DMS 273 treated with DMSO at 0.1 percent for 48 hours (cell line): ENCODE measurements at regions not wholly inside any gene's neighbourhood (a gene's known extent, or its start where the extent isn't known, plus 50 kb on each side); places are given as distances from the start of the nearest gene placed in this dataset.
"Not testable (repeated sequence)": the region's sequence is repeated elsewhere in the genome, so short reads cannot be mapped to it uniquely, and the experiment has no call there.

Source experiments
- DNase-seq: peaks from one replicate; lab custom pipeline; 2025; lab: John Stamatoyannopoulos, UW

- no peak for DNase-seq
Observed at GRCh38 chrX:42442745-42443144, 335.2 kb downstream of the PPP1R2C start.

- DNase-seq = no peak
Observed at GRCh38 chrX:42437211-42437610, 340.8 kb downstream of the PPP1R2C start.

DNA sequence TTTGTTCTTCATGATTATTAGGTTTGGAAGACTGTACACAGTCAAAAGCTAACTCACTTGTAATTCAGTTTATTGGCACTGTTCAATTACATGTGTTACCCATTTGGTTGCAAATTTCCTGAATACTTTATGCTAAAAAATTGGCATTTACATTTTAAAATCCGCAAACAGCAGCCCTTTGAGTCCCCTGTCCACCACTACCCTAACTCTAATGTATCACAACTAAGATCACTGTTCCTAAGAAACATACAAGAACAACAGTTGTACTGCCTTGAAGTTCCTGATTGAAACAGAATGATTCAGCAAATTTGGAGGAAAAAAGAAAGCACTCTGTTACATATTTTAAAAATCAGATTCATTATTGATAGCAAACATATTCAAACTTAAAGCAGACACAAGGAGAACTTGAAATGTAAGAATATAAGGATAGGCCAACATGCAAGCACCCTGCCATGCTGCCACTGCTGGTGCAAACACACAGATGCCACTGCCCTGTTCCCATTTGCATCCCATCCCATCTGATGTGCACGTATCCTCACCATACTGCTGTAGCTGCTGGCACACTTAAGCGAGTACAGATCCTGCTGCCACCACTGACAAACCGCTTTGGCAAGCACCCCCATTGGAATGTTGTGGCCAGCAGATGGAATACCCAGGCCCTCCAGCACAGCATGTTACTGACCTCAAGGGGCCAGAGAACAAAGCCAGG is 343.4 kb downstream of the PPP1R2C start:
- no peak for DNase-seq

DNA sequence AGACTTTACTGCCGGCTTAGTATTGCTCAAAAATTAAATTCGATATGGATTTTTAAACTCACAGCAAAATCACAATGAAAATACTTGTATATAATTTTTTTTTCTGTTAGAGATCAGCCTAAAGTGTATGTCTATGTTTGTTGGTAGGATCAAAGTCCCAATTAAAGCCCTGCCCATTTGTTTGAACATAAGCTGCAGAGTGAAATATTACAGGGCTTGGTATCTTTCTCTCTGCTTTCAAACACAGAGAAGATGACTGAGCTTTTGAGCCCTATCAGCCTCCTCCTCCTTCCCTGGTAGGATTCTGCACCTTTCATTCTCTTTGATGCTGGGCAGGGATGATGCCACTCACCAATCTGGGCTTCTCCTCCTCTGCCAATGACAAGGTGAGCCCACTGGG is 345.4 kb downstream of the PPP1R2C start:
- DNase-seq = no peak

DNA sequence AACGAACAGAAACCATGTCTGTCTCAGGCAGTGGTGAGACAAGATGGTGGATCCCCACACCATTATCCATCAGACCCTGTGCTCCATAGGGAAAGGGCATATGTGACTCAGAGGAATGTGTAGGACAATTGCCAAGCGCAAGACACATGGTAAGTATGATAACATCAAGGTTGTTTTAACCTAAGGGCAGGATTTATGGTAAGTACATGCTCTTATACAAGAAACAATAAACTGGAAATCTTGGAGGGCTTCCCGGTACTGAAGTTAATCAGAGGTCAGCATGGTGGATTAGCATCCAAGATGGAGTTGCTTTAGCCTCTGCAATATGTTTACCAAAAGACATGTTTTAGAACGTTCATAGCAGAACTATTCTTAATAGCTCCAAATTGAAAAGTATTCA is 355.0 kb downstream of the PPP1R2C start:
- no peak for DNase-seq

DNA sequence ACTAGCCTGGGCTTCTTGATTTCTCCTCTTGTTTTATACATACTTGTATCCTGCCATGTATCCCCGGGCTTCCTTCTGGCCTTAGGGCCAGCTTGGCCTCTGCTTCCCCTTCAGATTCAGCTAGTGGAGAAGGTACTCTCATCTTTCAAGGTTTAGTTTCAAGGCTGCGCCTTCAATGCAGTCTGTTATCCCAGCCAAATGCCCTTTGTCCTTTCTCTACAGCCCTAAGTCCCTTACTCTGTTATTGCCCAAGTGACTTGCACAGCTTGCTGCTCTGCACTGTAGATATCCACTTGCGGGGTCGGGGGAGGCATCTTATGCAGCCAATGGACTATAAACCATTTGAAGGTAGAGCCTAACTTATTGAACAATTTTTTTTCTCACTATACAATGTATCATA is 357.5 kb downstream of the PPP1R2C start:
- no peak for DNase-seq

DNA sequence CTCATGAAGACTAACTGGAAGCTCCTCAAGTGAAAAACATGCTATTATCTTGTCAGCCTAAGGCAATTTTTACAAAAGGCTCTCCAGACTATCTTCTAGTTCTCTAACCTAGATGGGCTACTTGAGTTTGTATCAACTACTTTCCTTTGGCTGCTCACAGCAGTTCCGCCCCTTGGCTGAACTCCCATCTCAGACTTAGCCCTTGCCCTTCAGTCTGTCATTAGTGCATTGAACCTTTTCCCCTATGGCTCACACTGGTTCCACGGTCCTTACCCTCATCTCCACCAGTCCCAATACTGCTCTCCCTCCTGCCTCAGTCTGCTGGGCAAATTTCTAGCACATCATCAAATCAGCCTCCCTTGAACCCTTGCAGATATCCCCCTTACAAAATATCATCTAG is 362.3 kb downstream of the PPP1R2C start:
- DNase-seq = no peak

DNA sequence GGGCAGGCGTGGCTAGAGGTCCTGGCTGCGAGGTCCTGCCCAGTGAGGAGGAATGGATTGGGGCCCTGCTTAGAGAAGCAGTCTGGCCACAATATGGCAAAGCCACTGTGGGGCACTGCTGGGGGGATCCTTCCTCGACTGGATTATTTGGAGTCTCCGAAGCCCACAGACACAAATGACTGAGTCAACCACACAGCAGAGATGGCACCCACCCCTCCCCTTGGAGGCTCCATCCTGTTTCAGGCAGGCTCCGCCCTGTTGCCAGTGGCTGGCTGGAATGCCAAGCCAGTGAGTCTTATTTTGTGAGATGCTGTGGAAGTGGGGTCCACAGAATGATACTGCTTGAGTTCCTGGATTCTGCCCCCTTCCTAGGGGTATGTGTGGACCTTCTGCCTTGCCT is 363.9 kb downstream of the PPP1R2C start:
- DNase-seq = no peak

DNA sequence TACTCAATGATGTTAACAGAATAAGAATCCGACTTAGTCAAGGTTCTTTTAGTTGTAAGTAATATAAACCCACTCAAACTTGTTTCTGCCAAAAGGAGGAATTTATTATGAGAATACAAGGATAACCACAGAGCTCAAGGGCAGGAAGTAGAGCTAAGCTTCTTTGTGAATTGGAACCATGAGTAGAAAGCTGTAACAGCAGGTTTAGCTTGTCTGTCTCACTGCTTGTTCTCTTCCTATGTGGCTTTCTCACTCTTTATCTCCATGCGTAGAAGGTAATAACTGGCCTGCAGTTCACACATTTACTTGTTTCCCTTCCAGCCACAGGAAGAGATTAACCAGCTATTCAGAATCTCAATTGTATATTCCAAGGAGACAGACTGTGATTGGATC is 378.3 kb downstream of the PPP1R2C start:
- no peak for DNase-seq

DNA sequence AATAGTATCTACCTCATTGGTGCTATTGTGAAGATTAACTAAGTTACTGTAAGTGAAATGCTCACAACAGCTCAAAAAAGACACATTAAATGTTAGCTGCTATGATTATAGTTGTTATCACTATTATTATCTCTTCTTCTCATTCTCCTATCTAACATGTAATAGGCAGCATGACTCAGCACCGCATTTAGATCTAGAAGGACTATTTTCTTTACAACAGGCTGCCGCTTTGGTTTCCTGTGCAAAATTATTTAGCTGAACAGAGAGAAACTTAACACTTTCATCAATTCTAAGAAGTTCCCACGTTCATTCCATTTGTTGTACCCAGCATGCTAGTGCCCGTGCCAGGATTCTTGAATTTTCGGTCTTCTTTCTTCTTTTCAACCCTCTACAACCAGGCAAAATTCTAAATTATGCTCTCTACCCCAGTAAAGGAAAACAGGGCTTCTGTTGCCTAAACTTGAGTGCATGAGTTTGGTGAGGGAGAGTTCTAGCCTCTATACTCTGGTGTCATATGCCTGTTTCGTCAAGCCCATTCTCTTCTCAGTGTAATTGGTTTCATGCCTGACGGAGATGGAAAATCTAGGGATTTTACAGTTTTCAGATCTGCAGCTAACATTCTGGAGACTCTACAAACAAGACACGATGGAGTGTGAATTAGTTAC is 378.9 kb downstream of the PPP1R2C start:
- no peak for DNase-seq

GRCh38 chrX:42396136-42396535 is 381.8 kb downstream of the PPP1R2C start:
- DNase-seq = no peak

DNA sequence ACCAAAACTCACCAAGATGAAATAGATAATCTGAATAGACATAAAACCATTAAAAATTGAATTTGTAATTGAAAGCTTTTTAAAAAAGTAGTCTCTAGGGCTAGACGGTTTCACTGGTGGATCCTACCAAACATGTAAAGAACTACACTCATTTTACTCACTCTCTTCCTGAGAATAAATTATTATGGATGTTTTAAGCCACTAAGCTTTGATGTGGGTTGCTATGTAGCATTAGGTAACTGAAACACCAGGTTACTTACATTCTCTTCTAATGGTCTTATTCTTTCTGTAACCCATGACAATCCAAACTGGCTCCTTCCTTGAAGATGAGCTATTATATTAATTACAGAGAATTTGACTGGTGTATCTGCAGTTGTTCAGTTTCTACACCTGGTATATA is 385.1 kb downstream of the PPP1R2C start:
- DNase-seq = no peak

- no peak for DNase-seq
Observed at GRCh38 chrX:42386681-42387080, 391.3 kb downstream of the PPP1R2C start.

DNA sequence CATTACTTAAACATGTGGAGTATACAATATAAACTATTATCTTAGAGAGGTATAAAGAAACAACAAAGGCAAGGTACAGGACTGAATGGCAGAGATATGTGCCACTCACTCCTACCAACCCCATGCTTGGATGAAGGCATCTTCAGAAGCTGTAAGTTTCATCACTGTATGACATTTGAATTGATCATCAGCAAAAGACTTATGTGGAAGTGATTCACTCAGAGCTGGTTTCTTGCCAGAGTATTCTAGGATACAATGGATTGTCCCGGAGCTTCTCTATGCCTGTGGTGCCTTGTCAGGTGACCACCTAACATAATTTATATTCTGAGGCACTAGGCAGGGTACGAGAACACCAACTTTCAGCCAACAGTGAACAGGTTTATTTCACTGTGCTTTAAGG is 392.2 kb downstream of the PPP1R2C start:
- no peak for DNase-seq

- no peak for DNase-seq
Observed at GRCh38 chrX:42384956-42385355, 393.0 kb downstream of the PPP1R2C start.

DNA sequence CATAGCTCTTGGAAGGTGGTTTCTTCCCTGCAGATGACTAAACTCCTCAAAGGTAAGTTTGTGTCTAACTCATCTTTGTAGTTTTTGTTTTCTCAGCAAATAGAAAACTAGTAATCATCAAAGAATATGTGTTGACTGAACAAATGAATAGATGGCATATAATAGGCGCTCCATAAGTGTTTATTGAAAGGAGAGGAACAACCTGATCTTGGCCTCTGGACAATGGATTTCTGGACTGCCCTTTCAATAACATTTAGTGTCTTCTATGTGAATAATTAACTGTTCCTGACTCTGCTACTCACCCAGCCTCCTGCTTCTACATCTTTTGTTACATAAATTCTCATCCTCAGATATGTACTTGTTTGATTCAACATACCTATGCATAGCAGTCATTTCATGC is 399.1 kb downstream of the PPP1R2C start:
- DNase-seq = no peak

DNA sequence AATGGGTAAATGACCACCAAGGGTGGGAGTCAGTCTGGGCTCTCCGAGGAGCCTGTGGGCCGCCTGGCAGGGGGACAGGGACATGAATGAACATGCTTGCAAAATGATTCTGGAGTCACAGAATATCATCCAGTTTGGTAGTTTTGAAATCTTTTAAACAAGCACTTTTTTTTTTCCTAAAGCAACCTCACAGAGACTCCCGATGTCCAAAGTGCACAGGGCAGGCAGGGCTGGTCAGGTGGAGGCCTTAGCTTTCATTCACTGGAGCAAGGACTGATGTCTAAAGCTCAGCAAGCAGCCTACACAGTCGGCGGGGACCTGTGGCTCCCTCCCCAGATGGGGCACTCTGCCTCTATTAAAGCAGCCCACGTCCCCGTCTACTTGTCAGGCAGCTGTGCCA is 402.9 kb downstream of the PPP1R2C start:
- no peak for DNase-seq

DNA sequence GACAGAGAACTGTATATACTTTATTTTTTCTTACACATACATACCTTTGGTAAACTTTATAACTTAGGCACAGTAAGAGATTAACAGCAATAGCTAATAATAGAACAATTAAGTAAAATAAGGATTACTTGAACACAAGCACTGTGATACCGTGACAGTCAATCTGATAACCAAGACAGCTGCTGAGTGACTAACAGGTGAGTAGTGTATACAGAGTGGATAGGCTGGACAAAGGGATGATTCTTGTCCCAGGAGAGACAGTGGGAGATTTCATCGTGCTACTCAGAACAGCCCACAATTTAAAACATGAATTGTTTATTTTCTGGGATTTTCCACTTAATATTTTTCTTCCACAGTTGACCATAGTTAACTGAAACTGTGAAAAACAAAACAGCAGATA is 411.8 kb downstream of the PPP1R2C start:
- no peak for DNase-seq

GRCh38 chrX:42362219-42362618 is 415.7 kb downstream of the PPP1R2C start:
- DNase-seq = no peak

DNA sequence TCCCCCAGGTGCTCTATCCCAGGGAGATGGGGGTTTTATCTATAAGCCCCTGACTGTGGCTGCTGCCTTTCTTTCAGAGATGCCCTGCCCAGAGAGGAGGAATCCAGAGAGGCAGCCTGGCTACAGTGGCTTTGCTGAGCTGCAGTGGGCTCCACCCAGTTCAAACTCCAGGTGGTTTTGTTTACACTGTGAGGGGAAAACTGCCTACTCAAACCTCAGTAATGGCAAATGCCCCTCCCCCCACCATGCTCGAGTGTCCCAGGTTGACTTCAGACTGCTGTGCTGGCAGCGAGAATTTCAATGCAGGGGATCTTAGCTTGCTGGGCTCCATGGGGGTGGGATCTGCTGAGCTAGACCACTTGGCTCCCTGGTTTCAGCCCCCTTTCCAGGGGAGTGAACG is 419.6 kb upstream of the CASK start:
- DNase-seq = not testable (repeated sequence)
